CD14-positive monocyte (primary cell): ENCODE measurements at regions not wholly inside any gene's neighbourhood (a gene's known extent, or its start where the extent isn't known, plus 50 kb on each side); places are given as distances from the start of the nearest gene placed in this dataset.

Experiments
- DNase-seq, 3 donors: peaks; one replicate each; pipeline ENCODE4 v3.0.0-alpha.2; 2011 to 2022
- H2AFZ ChIP-seq: 2 replicates; pipeline ENCODE4 v1.6.0; 2012; ENCODE audit warnings: mild to moderate bottlenecking, low read depth, low read length, inconsistent platforms; ENCODE audit not compliant: insufficient read depth, poor library complexity, severe bottlenecking
- H3K27ac ChIP-seq, 2 donors: 1 replicate in 1 of 2; 2 replicates in 1 of 2; pipeline ENCODE4 v1.5.1; 2012 to 2013; ENCODE audit warnings: low read length in 2 of 2, control low read depth in 1 of 2, inconsistent platforms in 1 of 2, low read depth in 1 of 2, mild to moderate bottlenecking in 1 of 2
- H3K27me3 ChIP-seq, 2 donors: one replicate each; pipeline versions ENCODE4 v1.6.0 to v1.6.1; 2011 to 2013; ENCODE audit warnings: low read length in 2 of 2; ENCODE audit not compliant: control insufficient read depth in 2 of 2, insufficient read depth in 2 of 2
- H3K36me3 ChIP-seq, 2 donors: replicated peaks in 1 of 2; 1 replicate in 1 of 2; 2 replicates in 1 of 2; pipeline versions ENCODE4 v1.5.1 to v1.6.1; 2012 to 2013; ENCODE audit warnings: low read length in 2 of 2, control low read depth in 1 of 2, inconsistent platforms in 1 of 2, mild to moderate bottlenecking in 1 of 2; ENCODE audit not compliant: insufficient read depth in 2 of 2, control insufficient read depth in 1 of 2
- H3K4me1 ChIP-seq, 2 donors: 1 replicate in 1 of 2; 2 replicates in 1 of 2; pipeline versions ENCODE4 v1.5.1 to v1.6.1; 2012 to 2013; ENCODE audit warnings: low read length in 2 of 2, control low read depth in 1 of 2, inconsistent platforms in 1 of 2, mild to moderate bottlenecking in 1 of 2, moderate library complexity in 1 of 2; ENCODE audit not compliant: insufficient read depth in 2 of 2, control insufficient read depth in 1 of 2
- H3K4me2 ChIP-seq: replicated peaks from 2 replicates; pipeline ENCODE3; 2012; ENCODE audit warnings: low read length, moderate library complexity, mild to moderate bottlenecking; ENCODE audit not compliant: poor library complexity, severe bottlenecking; ENCODE audit errors: extremely low read depth
- H3K4me3 ChIP-seq, 3 experiments: fragments of 200-600 bp in 1 of 3; sonication (generic) in 1 of 3; replicated peaks in 1 of 3; 1 replicate in 2 of 3; 2 replicates in 1 of 3; pipeline ENCODE4 v1.5.1; 2011 to 2013; ENCODE audit warnings: low read length in 3 of 3, mild to moderate bottlenecking in 3 of 3, control low read depth in 2 of 3, low read depth in 2 of 3, inconsistent platforms in 1 of 3, moderate library complexity in 1 of 3
- H3K79me2 ChIP-seq: 2 replicates; pipeline ENCODE4 v1.6.0; 2012; ENCODE audit warnings: mild to moderate bottlenecking, control low read depth, inconsistent platforms, low read length, moderate library complexity; ENCODE audit not compliant: insufficient read depth
- H3K9ac ChIP-seq: 2 replicates; pipeline ENCODE4 v1.6.0; 2017; ENCODE audit warnings: low read length, mild to moderate bottlenecking; ENCODE audit not compliant: insufficient read depth, poor library complexity, severe bottlenecking
- H3K9me3 ChIP-seq, 2 donors: replicated peaks in 1 of 2; 1 replicate in 1 of 2; 2 replicates in 1 of 2; pipeline versions ENCODE4 v1.5.1 to v1.6.1; 2012 to 2013; ENCODE audit warnings: low read length in 2 of 2, control low read depth in 1 of 2; ENCODE audit not compliant: control insufficient read depth in 1 of 2, insufficient read depth in 1 of 2
- H4K20me1 ChIP-seq: 2 replicates; pipeline ENCODE4 v1.6.0; 2012; ENCODE audit warnings: mild to moderate bottlenecking, low read length, control low read depth, moderate library complexity; ENCODE audit not compliant: insufficient read depth
- H3K27ac Mint-ChIP-seq, 7 donors: one replicate each; pipeline ENCODE4 v1.8.0; 2020; ENCODE audit warnings: mild to moderate bottlenecking in 7 of 7, mixed read lengths in 7 of 7, moderate library complexity in 6 of 7, inconsistent platforms in 2 of 7
- H3K27me3 Mint-ChIP-seq, 3 donors: one replicate each; pipeline ENCODE4 v1.8.0; 2021 to 2022; ENCODE audit warnings: low read depth in 3 of 3, mild to moderate bottlenecking in 3 of 3, mixed read lengths in 3 of 3, moderate library complexity in 3 of 3, inconsistent platforms in 1 of 3
- H3K36me3 Mint-ChIP-seq, 2 donors: one replicate each; pipeline ENCODE4 v1.8.0; 2020; ENCODE audit warnings: mixed read lengths in 2 of 2, inconsistent platforms in 1 of 2, mild to moderate bottlenecking in 1 of 2
- H3K4me1 Mint-ChIP-seq: one replicate; pipeline ENCODE4 v1.8.0; 2020; ENCODE audit warnings: mild to moderate bottlenecking, mixed read lengths
- H3K4me3 Mint-ChIP-seq, 2 donors: one replicate each; pipeline ENCODE4 v1.8.0; 2020; ENCODE audit warnings: mild to moderate bottlenecking in 2 of 2, mixed read lengths in 2 of 2, moderate library complexity in 1 of 2
- H3K9me3 Mint-ChIP-seq, 7 donors: one replicate each; pipeline ENCODE4 v1.8.0; 2020 to 2022; ENCODE audit warnings: mixed read lengths in 7 of 7, mild to moderate bottlenecking in 6 of 7, moderate library complexity in 6 of 7, inconsistent platforms in 2 of 7
- CTCF ChIP-seq: fragments of 200-600 bp; IDR thresholded peaks from one replicate; pipeline ENCODE4 v1.8.0; 2022; ENCODE audit warnings: antibody characterized with exemption, mild to moderate bottlenecking
- WGBS: methylation state at CpG from one replicate; pipeline ENCODE4 v1.1.5; 2013; ENCODE audit warnings: missing lambda C conversion rate; ENCODE audit not compliant: insufficient coverage; 5-methylcytosine and 5-hydroxymethylcytosine counted together
- intact Hi-C, 2 donors: fragments of 100-400 bp; cut with micrococcal nuclease; formaldehyde crosslinking; loops; one replicate each; pipeline versions ENCODE4 v1.15.0 to v1.15.1; 2023

GRCh38 chr5:100691548-100691947 lies 156.4 kb downstream of the FAM174A start:
- Mint-ChIP-seq H3K4me3 (no peak overlapping the region), H3K36me3 (no peaks in the 10 kb centered on the region), H3K27ac (no peak overlapping the region), H3K9me3 (peaks cover 3 to 10% (median 6%) of the 10 kb centered on the region in 7 donors), H3K4me1 (peaks cover 7% of the 10 kb centered on the region), H3K27me3 (peaks cover 0 to 2% (median 0%) of the 10 kb centered on the region in 3 donors)
- Histone ChIP-seq H3K9ac (no peak overlapping the region), H3K4me1 (no peaks in the 10 kb centered on the region), H3K27ac (no peak overlapping the region), H4K20me1 (no peaks in the 10 kb centered on the region), H3K9me3 (peaks cover 0 to 7% of the 10 kb centered on the region in 2 donors), H3K4me3 (no peak overlapping the region), H3K27me3 (no peaks in the 10 kb centered on the region), H3K4me2 (no peak overlapping the region), H2AFZ (no peak overlapping the region), H3K79me2 (no peaks in the 10 kb centered on the region), H3K36me3 (no peaks in the 10 kb centered on the region)
- no CpG with 5 or more reads among the region's 1 CpG for WGBS
- no peak for TF ChIP-seq CTCF
- intact Hi-C loops, result no loop called here
- DNase-seq, result no peak

GRCh38 chr5:100693481-100693880 lies 158.3 kb downstream of the FAM174A start:
- Histone ChIP-seq H3K27ac (no peak overlapping the region), H2AFZ (no peak overlapping the region), H3K36me3 (no peaks in the 10 kb centered on the region), H3K4me1 (no peaks in the 10 kb centered on the region), H3K9me3 (peaks cover 0 to 7% of the 10 kb centered on the region in 2 donors), H3K4me3 (no peak overlapping the region), H4K20me1 (no peaks in the 10 kb centered on the region), H3K79me2 (no peaks in the 10 kb centered on the region), H3K9ac (no peak overlapping the region), H3K27me3 (no peaks in the 10 kb centered on the region), H3K4me2 (no peak overlapping the region)
- Mint-ChIP-seq H3K9me3 (peaks cover 0 to 3% (median 2%) of the 10 kb centered on the region in 7 donors), H3K4me1 (peaks cover 7% of the 10 kb centered on the region), H3K36me3 (no peaks in the 10 kb centered on the region), H3K27me3 (peaks cover 0 to 2% (median 0%) of the 10 kb centered on the region in 3 donors), H3K4me3 (no peak overlapping the region), H3K27ac (no peak overlapping the region)
- no peak for DNase-seq
- no peak for TF ChIP-seq CTCF
- no CpG with 5 or more reads among the region's 1 CpG for WGBS
- intact Hi-C loops, result no loop called here
